8988T (cell line): ENCODE measurements at regions not wholly inside any gene's neighbourhood (a gene's known extent, or its start where the extent isn't known, plus 50 kb on each side); places are given as distances from the start of the nearest gene placed in this dataset.

ENCODE experiments used
- DNase-seq: peaks from one replicate; pipeline ENCODE4 v3.0.0; 2011

DNA sequence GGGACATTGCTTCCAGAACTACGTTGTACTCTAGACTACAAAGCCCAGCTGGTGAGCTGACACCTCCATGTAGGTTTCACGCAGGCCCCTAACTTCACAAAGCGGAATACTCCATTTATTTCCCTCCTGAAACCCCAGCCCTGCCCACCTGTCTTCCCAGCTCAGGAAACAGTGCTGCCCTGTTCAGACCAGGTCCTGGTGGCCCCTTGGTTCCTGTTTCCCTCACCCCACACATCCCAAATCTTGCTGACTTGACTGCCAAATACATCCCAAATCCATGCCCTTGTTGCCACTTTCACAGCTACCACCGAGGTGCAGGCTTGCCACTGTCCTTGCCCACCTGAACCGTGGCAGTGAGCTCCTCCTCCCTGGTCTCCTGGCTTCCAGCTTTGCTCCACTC lies 113.1 kb upstream of the PTPN1 start:
- no peak for DNase-seq

- no peak for DNase-seq
These were observed 112.1 kb upstream of the PTPN1 start for GRCh38 chr20:50398064-50398463.

DNA sequence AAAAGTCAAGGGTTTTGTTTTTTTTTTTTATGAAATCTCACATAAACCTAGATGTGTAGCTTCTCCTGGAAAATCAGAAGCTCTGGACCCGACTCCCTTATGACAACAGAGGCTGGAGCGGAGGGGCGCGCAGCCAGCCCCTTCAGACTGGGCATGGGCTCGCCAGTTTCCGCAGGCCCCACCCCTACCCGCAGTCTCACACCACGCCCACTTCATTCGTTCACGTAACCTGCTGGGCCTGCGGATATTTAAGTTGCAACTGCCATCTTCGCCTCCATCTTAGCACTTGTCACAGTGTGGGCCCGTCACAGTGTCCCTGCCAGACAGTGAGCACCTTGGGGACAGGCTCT lies 111.7 kb upstream of the PTPN1 start:
- DNase-seq = no peak

GRCh38 chr20:50398821-50399554 lies 111.2 kb upstream of the PTPN1 start:
- no peak for DNase-seq

DNA sequence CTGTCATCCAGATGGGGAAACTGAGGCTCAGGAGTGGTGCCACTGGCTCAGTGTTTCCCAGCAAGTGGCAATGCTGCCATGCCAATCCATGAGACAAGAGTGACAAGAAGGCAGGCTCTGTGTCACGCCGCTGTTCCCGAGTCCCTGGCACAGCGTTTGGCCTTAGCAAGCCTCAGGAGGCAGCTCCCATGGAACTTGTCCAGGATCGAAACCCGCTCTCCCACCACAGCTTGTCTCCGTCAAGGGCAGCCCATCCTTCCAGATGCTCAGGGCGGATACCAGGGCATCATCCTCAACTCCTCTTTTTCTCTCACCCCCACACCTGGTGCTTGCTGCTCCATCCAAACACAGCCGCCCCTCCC lies 110.6 kb upstream of the PTPN1 start:
- no peak for DNase-seq

GRCh38 chr20:50399917-50400704 lies 110.1 kb upstream of the PTPN1 start:
- no peak for DNase-seq

DNA sequence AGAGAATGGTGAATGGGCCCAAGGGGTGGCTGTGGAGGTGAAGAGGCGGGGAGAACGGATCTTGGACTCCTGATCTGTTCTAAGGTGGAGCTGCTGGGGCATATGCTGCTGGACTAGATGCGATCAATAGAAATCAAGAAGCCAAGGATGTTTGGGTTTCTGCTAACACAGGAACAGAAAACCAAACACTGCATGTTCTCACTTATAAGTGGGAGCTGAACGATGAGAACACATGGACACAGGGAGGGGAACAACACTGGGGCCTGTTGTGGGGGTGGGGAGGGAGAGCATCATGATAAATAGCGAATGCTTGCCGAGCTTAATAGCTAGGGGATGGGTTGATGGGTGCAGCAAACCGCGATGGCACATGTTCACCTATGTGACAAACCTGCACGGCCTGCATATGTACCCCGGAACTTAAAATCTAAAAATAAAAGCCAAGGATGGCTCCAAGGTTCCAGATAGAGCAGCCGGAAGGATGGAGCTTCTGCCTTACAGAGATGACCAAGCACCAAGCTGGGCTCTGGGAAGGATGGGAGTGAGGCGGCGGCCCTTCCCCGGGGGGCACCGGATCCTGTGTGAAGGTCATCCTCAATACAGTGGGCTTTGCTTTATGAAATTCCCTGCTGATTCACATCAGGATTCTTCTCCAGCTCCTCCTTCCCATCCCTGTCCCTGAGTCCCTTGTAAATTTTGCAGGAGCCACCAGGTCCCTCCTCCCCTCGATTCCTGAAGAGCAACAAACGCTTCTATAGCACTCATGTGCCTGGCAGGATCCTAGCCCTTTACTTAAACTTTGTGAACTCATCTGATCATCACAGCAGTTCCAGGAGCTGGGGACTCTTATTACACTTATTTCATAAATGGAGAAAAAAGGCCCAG lies 109.2 kb upstream of the PTPN1 start:
- DNase-seq = no peak

GRCh38 chr20:50401587-50402418 lies 108.4 kb upstream of the PTPN1 start:
- no peak for DNase-seq

DNA sequence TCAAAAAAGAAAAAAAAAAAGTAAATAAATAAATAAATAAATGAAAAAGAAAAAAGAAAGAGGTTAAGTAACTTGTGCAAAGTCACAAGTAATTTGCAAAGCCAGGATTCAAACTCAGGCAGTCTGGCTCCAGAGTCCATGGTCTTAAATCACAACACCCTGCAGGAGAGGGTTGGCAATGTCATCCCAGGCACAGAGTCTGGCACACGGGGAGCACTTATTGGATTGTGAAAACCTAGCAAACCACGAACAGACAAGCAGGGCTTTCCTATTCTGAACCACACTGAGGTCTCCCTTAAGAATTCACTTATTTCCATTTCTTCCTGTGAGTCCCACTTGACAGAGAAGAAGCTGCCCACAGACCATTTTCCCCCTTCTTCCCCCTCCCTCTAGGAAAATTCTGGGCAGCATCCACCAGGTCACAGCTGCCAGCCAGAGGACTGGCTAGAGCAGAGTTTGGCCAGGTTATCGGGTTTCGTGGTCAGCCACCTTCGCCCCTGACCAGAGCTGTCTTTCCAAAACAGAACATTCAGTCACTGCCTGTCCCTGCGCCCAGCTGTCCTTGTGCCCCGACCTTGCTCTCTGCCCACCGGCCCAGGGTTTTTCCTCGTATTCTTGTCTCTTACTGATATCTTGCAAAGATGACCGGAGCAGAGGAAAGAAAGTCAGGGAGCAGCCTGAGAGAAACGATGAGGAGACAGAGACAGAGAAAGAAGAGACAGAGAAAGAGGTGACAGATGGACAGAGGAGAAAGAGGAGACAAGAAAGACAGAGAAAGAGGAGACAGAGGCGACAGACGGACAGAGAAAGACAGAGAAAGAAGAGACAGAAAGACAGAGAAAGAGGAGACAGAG lies 106.4 kb upstream of the PTPN1 start:
- no peak for DNase-seq

DNA sequence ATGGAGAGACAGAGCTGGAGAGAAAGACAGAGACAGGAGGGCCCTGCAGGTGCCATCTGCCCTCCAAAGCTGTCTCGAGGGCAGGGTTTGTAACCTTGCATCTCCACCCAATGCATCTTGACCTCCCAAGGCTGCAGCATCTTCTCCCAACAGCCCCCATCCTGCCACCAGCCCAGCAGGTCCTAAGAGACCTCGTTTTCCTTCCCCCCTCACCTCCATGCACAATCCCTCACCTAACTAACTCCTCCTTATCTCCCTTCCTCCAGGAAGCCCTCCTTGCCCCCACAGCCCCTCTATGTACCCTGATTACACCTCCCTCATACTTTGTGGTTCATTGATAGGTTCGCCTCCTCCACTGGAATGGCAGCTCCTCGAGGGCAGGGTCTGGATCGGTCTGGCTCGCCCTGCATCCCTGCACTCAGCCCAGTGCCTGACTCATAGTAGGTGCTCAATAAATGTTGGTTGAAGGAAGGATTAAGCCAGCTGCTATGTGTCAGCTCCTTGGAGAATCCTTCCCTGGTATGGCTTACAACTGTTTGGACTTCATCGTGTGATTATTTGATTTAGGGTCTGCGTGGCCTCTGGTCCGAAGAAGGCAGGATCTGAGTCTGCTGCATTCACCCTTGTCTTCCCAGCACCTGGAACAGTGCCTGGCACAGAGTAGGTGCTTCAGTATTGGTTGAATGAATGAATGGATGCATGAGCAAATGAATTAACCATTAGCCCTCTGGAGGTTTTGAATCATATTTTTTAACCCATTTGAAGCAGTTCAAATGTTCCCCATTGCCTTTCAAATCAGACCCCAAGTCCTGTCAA lies 105.6 kb upstream of the PTPN1 start:
- no peak for DNase-seq

DNA sequence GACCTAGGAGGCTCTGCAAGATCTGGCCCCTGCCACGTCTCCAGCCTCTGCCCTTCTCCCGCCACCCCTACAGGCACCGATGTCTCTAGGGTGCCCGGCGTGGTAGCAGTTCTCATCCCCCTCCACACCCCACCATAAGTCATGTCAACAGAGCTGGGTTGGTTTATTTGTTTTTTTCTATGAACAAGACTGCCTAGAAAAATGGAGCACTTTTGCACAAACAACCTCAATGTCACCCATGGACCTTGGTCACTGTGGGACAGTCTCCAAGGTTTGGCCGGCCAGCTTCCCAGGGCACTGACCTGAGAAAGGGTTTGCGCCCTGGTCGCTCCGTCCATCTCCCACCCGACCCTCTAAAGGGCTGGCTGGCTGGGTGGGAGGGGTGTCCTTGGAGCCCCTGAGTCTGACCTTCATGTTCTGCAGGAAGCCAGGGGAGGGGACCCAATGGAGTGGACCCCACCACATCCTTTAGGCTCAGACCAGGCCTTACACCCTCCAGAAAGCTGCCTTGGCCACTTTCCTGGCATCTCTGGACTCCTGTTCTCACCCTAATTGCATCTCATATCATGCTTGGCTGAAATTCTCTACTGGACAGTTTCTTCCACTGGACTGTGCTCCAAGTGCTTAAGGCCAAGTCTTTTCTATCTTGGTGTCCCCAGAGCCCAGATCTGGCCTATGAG lies 104.8 kb upstream of the PTPN1 start:
- DNase-seq = no peak

DNA sequence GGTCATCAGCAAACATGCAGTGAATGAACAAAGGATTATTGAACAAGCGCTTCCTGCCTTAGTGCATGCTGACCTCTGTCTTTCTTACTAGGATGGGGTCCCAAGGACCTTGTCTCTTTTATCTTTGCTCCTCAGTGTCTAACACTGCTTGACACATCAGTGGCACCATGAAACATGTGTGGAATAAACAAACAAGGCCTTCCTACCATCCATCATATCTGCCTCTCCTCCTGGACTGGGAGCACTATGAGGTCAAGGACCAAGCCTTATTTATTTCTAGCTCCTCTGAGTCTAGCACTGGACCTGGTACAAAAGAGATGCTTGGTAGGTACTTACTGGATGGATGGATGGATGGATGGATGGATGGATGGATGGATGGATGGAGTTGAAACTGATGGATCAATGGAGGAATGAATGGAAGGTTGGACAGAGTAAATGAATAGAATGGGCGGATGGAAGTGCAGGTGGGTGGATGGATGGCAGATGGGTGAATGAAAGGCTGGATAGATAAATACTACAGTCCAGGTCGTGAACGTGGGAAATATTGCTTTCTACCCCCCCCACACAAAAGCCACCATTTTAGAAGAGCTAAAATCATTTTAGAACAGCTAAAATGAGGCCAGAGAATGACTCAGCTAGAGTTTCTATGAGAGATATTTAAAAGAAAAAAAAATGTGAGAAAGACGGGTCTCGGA lies 104.1 kb upstream of the PTPN1 start:
- no peak for DNase-seq

GRCh38 chr20:50406610-50407136 lies 103.5 kb upstream of the PTPN1 start:
- no peak for DNase-seq

- no peak for DNase-seq
These were observed 101.4 kb upstream of the PTPN1 start for GRCh38 chr20:50408526-50409364.

GRCh38 chr20:50409495-50409894 lies 100.7 kb upstream of the PTPN1 start:
- no peak for DNase-seq

- DNase-seq = no peak
These were observed 99.8 kb upstream of the PTPN1 start for GRCh38 chr20:50410343-50410742.

DNA sequence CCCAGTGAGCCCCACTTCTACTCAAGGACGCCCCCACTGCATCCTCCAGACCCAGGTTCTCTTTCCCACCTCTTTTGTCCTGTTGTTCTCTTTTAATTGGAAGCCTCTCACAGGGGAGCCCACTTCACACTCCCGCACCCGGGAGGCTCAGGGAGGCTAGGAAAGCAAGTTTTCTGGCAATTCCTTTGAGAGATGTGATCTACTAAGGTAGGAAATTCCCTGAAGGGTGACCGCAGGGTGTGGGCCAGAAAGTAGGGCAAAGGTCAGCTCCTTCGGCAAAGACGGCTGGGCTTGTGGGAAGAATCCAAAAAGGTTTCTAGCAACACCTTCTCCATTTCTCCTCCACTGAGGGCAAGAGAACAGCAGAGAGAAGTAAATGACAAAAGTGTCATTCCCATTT lies 98.1 kb upstream of the PTPN1 start:
- DNase-seq = no peak

- DNase-seq = no peak
These were observed 97.7 kb upstream of the PTPN1 start for GRCh38 chr20:50412499-50412898.
